Ovary (tissue), 7 donors: ENCODE measurements at regions not wholly inside any gene's neighbourhood (a gene's known extent, or its start where the extent isn't known, plus 50 kb on each side); places are given as distances from the start of the nearest gene placed in this dataset.

ENCODE experiments used
- DNase-seq, 5 donors: peaks; one replicate each; pipeline ENCODE4 v3.0.0-alpha.2; 2019 to 2020
- H3K27ac ChIP-seq, 2 donors: fragments of 200-600 bp; one replicate each; pipeline versions ENCODE4 v1.5.1 to v1.8.0; 2019 to 2022
- H3K27me3 ChIP-seq: fragments of 200-600 bp; one replicate; pipeline ENCODE4 v1.8.0; 2022
- H3K36me3 ChIP-seq: fragments of 200-600 bp; sonication (generic); one replicate; pipeline ENCODE4 v1.5.1; 2019
- H3K4me1 ChIP-seq: one replicate; pipeline ENCODE4 v1.8.1; 2013; ENCODE audit warnings: mild to moderate bottlenecking, moderate library complexity; ENCODE audit not compliant: insufficient read depth
- H3K4me3 ChIP-seq: fragments of 200-600 bp; sonication (generic); one replicate; pipeline ENCODE4 v1.5.1; 2017
- H3K9me3 ChIP-seq, 2 donors: fragments of 200-600 bp in 1 of 2; sonication (generic) in 1 of 2; one replicate each; pipeline versions ENCODE4 v1.5.1 to v1.8.1; 2013 to 2019; ENCODE audit warnings: mild to moderate bottlenecking in 1 of 2, moderate library complexity in 1 of 2
- CTCF ChIP-seq, 3 donors: fragments of 450-650 bp in 2 of 3; fragments of 200-600 bp in 1 of 3; IDR thresholded peaks; one replicate each; pipeline versions ENCODE4 v1.5.1 to v1.8.0; 2016 to 2022; ENCODE audit warnings: antibody characterized with exemption in 3 of 3, mild to moderate bottlenecking in 1 of 3
- EP300 ChIP-seq: sonication (generic); formaldehyde crosslinking; IDR thresholded peaks from one replicate; pipeline ENCODE4 v1.6.1; 2017; ENCODE audit warnings: antibody characterized with exemption
- POLR2A ChIP-seq: fragments of 450-650 bp; IDR thresholded peaks from one replicate; pipeline ENCODE4 v1.6.1; 2017; ENCODE audit warnings: antibody characterized with exemption, mild to moderate bottlenecking, moderate library complexity
- WGBS, 3 donors: extraction: QIAGEN DNeasy Blood & Tissue Kit in 1 of 3; methylation state at CpG; one replicate each; pipeline versions ENCODE4 v1.1.5 to v1.1.7; 2013 to 2017; 5-methylcytosine and 5-hydroxymethylcytosine counted together
- intact Hi-C, 4 donors: fragments of 100-400 bp; cut with DNase I; formaldehyde crosslinking; loops; one replicate each; pipeline versions ENCODE4 v1.11.0 to v1.15.1; 2022 to 2023
- donor health status: DM: no; HTN: no; CAD: no; lungs with moderate emphysema.
- donor health status: DM: no; HTN: no; CAD: no.
- donor health status: Bipolar disorder and iron deficiency.
- donor health status: DM: no; HTN: no; CAD: no.
- donor health status: DM: yes; HTN: yes; CAD: no.

- no peak for DNase-seq
- Histone ChIP-seq H3K36me3 (no peaks in the 10 kb centered on the region), H3K27ac (no peak overlapping the region), H3K27me3 (no peaks in the 10 kb centered on the region), H3K4me1 (no peaks in the 10 kb centered on the region), H3K4me3 (no peak overlapping the region), H3K9me3 (no peaks in the 10 kb centered on the region)
- WGBS, 3 donors, result 94 to 100% (median 98%) methylated on average over 1 of the region's 1 CpG
- no peak for TF ChIP-seq CTCF (IDR thresholded peaks at IDR 0.05)
- TF ChIP-seq POLR2A, result no peak
- intact Hi-C loops, result no loop called here
These were observed 95.8 kb upstream of the ABCA1 start for GRCh38 chr9:105023788-105024187.

- no peaks in the 10 kb centered on the region for H3K27me3 ChIP-seq
- TF ChIP-seq POLR2A, result no peak
- H3K4me1 ChIP-seq, result no peaks in the 10 kb centered on the region
- H3K27ac ChIP-seq, result no peak overlapping the region
- intact Hi-C loops, result no loop called here
- no peaks in the 10 kb centered on the region for H3K9me3 ChIP-seq
- no peak for DNase-seq
- no peak overlapping the region for H3K4me3 ChIP-seq
- no peaks in the 10 kb centered on the region for H3K36me3 ChIP-seq
- 79 to 92% (median 81%) methylated on average over 7 of the region's 7 CpGs for WGBS, 3 donors
These were observed 96.6 kb upstream of the ABCA1 start for GRCh38 chr9:105024529-105024928.

GRCh38 chr9:105026451-105026850 lies 98.5 kb upstream of the ABCA1 start:
- H3K4me1 ChIP-seq, result no peaks in the 10 kb centered on the region
- no peak overlapping the region for H3K4me3 ChIP-seq
- 35 to 46% (median 39%) methylated on average over 1 of the region's 1 CpG for WGBS, 3 donors
- H3K9me3 ChIP-seq, result no peaks in the 10 kb centered on the region
- TF ChIP-seq CTCF (IDR thresholded peaks at IDR 0.05) (no peak), EP300 (no peak), POLR2A (no peak)
- H3K27ac ChIP-seq, result no peak overlapping the region
- H3K27me3 ChIP-seq, result no peaks in the 10 kb centered on the region
- no peak for DNase-seq
- no peaks in the 10 kb centered on the region for H3K36me3 ChIP-seq
- intact Hi-C loops, result no loop called here

GRCh38 chr9:105027084-105027483 lies 99.1 kb upstream of the ABCA1 start:
- WGBS, 3 donors, result 67 to 85% (median 79%) methylated on average over 2 of the region's 2 CpGs
- intact Hi-C loops, result no loop called here
- Histone ChIP-seq H3K36me3 (no peaks in the 10 kb centered on the region), H3K4me3 (no peak overlapping the region), H3K27me3 (no peaks in the 10 kb centered on the region), H3K9me3 (no peaks in the 10 kb centered on the region), H3K27ac (no peak overlapping the region), H3K4me1 (no peaks in the 10 kb centered on the region)
- DNase-seq, result no peak
- TF ChIP-seq POLR2A (no peak), EP300 (no peak), CTCF (IDR thresholded peaks at IDR 0.05) (no peak)

- Histone ChIP-seq H3K9me3 (no peaks in the 10 kb centered on the region), H3K36me3 (no peaks in the 10 kb centered on the region), H3K27me3 (no peaks in the 10 kb centered on the region), H3K4me1 (no peaks in the 10 kb centered on the region), H3K27ac (no peak overlapping the region), H3K4me3 (no peak overlapping the region)
- TF ChIP-seq CTCF (IDR thresholded peaks at IDR 0.05) (no peak), EP300 (no peak), POLR2A (no peak)
- no peak for DNase-seq
- WGBS, 3 donors, result 90 to 95% (median 94%) methylated on average over 3 of the region's 3 CpGs
- intact Hi-C loops, result no loop called here
These were observed 102.3 kb upstream of the ABCA1 start for GRCh38 chr9:105030285-105030684.
